Esophagus squamous epithelium (tissue), 5 donors: ENCODE measurements at regions not wholly inside any gene's neighbourhood (a gene's known extent, or its start where the extent isn't known, plus 50 kb on each side); places are given as distances from the start of the nearest gene placed in this dataset.

ENCODE experiments used
- DNase-seq: peaks from one replicate; lab custom pipeline; 2025; lab: John Stamatoyannopoulos, UW
- H3K27ac ChIP-seq, 4 donors: fragments of 200-600 bp; sonication (generic); one replicate each; pipeline ENCODE4 v1.5.1; 2016 to 2019; ENCODE audit warnings: mild to moderate bottlenecking in 1 of 4
- H3K27me3 ChIP-seq, 4 donors: fragments of 200-600 bp; sonication (generic); 1 replicate in 3 of 4; 2 replicates in 1 of 4; pipeline versions ENCODE4 v1.5.1 to v1.6.0; 2017 to 2021; ENCODE audit warnings: antibody characterized with exemption in 1 of 4
- H3K36me3 ChIP-seq, 3 donors: fragments of 200-600 bp; sonication (generic); one replicate each; pipeline ENCODE4 v1.5.1; 2016 to 2019
- H3K4me1 ChIP-seq, 3 donors: fragments of 200-600 bp; sonication (generic); one replicate each; pipeline ENCODE4 v1.5.1; 2017 to 2019
- H3K4me3 ChIP-seq, 4 donors: fragments of 200-600 bp; sonication (generic); 1 replicate in 3 of 4; 2 replicates in 1 of 4; pipeline ENCODE4 v1.5.1; 2016 to 2019; ENCODE audit warnings: mild to moderate bottlenecking in 2 of 4, moderate library complexity in 1 of 4
- H3K9me3 ChIP-seq, 3 donors: fragments of 200-600 bp; sonication (generic); one replicate each; pipeline ENCODE4 v1.5.1; 2016 to 2019
- CTCF ChIP-seq, 6 experiments: fragments of 450-650 bp in 4 of 6; fragments of 200-600 bp in 2 of 6; sonication (generic) in 2 of 6; IDR thresholded peaks; one replicate each; pipeline ENCODE4 v1.5.1; 2016 to 2019; ENCODE audit warnings: antibody characterized with exemption in 6 of 6, mild to moderate bottlenecking in 4 of 6, moderate library complexity in 4 of 6
- POLR2A ChIP-seq, 4 donors: fragments of 450-650 bp; IDR thresholded peaks; one replicate each; pipeline ENCODE4 v1.6.1; 2017; ENCODE audit warnings: antibody characterized with exemption in 4 of 4, mild to moderate bottlenecking in 4 of 4, moderate library complexity in 3 of 4
- WGBS, 2 donors: methylation state at CpG; one replicate each; pipeline ENCODE4 v1.1.5; 2018; 5-methylcytosine and 5-hydroxymethylcytosine counted together
- intact Hi-C: fragments of 100-400 bp; cut with DNase I; formaldehyde crosslinking; loops from one replicate; pipeline ENCODE4 v1.15.0; 2022
- donor health status: DM: yes; HTN: yes; CAD: no.

DNA sequence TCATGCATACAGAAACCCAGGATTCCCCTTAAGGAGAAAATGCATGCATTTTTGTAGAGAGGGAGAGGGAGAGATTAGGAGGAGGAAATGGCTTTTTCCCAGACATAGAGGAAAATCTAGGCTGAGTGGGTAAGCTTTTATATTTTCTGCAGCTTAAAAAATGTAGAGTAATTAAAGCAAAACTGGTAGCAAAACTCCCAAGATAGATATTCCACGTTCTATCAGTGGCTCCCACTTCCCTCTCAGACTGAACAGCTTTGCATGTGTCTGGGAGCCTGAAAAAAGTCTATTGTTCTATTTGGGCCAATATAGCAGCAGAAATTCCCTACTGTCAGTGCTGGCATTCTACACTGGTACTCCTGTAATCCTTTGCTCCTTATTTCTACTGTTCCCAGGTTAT, 110.8 kb upstream of the CADPS start:
- H3K9me3 ChIP-seq, result no peaks in the 10 kb centered on the region
- no peak for DNase-seq
- no peak overlapping the region for H3K27ac ChIP-seq
- no peaks in the 10 kb centered on the region for H3K27me3 ChIP-seq
- intact Hi-C loops, result no loop called here
- 26 to 33% methylated on average over 1 of the region's 1 CpG for WGBS, 2 donors
- TF ChIP-seq CTCF (IDR thresholded peaks at IDR 0.05) (no peak), POLR2A (IDR thresholded peaks at IDR 0.05) (no peak)
- no peak overlapping the region for H3K4me3 ChIP-seq
- no peaks in the 10 kb centered on the region for H3K36me3 ChIP-seq
- H3K4me1 ChIP-seq, result no peaks in the 10 kb centered on the region

- no peaks in the 10 kb centered on the region for H3K9me3 ChIP-seq
- H3K36me3 ChIP-seq, result no peaks in the 10 kb centered on the region
- WGBS, 2 donors, result 53 to 66% methylated on average over 8 of the region's 8 CpGs
- H3K27me3 ChIP-seq, result no peaks in the 10 kb centered on the region
- intact Hi-C loops, result no loop called here
- no peak overlapping the region for H3K27ac ChIP-seq
- no peak overlapping the region for H3K4me3 ChIP-seq
- no peak for TF ChIP-seq CTCF (IDR thresholded peaks at IDR 0.05)
- no peak for TF ChIP-seq POLR2A (IDR thresholded peaks at IDR 0.05)
- no peak for DNase-seq
- no peaks in the 10 kb centered on the region for H3K4me1 ChIP-seq
Measured at GRCh38 chr3:62987721-62988120, 112.5 kb upstream of the CADPS start.

DNA sequence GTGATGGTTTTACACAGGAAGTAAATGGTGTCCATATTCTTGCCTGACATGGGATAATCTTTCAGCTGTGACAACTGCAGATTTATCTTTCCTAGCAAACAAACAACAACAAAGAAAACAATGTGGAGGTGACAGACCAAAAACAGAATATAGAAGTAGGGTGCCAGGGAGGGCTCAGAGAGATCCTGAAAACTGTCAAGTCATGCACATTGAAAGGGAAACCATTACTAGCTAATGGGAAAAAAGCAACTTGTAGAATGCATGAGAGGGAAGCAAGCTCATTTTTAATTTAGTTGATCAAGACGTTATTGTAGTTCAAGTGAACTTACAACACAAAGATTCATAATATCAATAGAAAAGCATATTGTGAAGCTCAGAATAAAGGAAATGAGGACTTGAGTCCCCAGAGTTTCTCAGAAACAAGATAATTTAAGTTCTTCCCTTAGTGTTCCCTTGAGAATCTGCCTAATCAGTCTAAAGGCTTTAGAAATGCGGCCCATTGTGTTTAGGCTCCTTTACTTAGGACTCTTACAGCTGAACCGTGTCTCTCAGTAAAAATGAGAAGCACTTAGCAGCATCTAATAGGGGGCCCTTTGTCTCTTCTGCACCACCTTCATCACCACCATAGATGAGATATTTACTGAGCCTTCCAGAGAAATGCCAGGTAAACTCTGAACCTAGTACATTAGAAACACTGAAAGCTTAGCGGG, 115.6 kb upstream of the CADPS start:
- Histone ChIP-seq H3K4me3 (no peak overlapping the region), H3K4me1 (no peaks in the 10 kb centered on the region), H3K9me3 (no peaks in the 10 kb centered on the region), H3K27me3 (no peaks in the 10 kb centered on the region), H3K27ac (no peak overlapping the region), H3K36me3 (no peaks in the 10 kb centered on the region)
- intact Hi-C loops, result no loop called here
- DNase-seq, result no peak
- TF ChIP-seq POLR2A (IDR thresholded peaks at IDR 0.05), result no peak
- TF ChIP-seq CTCF (IDR thresholded peaks at IDR 0.05), result no peak
- WGBS, 2 donors, result 61 to 72% methylated on average over 4 of the region's 4 CpGs

- intact Hi-C loops, result no loop called here
- Histone ChIP-seq H3K27ac (no peak overlapping the region), H3K4me1 (no peaks in the 10 kb centered on the region), H3K4me3 (no peak overlapping the region), H3K36me3 (no peaks in the 10 kb centered on the region), H3K9me3 (no peaks in the 10 kb centered on the region), H3K27me3 (no peaks in the 10 kb centered on the region)
- 21 to 33% methylated on average over 1 of the region's 1 CpG for WGBS, 2 donors
- DNase-seq, result no peak
- TF ChIP-seq POLR2A (IDR thresholded peaks at IDR 0.05), result no peak
- no peak for TF ChIP-seq CTCF (IDR thresholded peaks at IDR 0.05)
Measured at GRCh38 chr3:62992520-62992919, 117.3 kb upstream of the CADPS start.

- DNase-seq, result no peak
- TF ChIP-seq POLR2A (IDR thresholded peaks at IDR 0.05) (no peak), CTCF (IDR thresholded peaks at IDR 0.05) (no peak)
- Histone ChIP-seq H3K4me1 (no peaks in the 10 kb centered on the region), H3K9me3 (no peaks in the 10 kb centered on the region), H3K4me3 (no peak overlapping the region), H3K27me3 (no peaks in the 10 kb centered on the region), H3K36me3 (no peaks in the 10 kb centered on the region), H3K27ac (no peak overlapping the region)
- 45 to 46% methylated on average over 3 of the region's 3 CpGs for WGBS, 2 donors
- intact Hi-C loops, result no loop called here
Measured at GRCh38 chr3:62995119-62995518, 119.9 kb upstream of the CADPS start.
